ENCODE measurements at regions not wholly inside any gene's neighbourhood (a gene's known extent, or its start where the extent isn't known, plus 50 kb on each side); places are given as distances from the start of the nearest gene placed in this dataset.

GRCh38 chr1:22290157-22290556 is 147.3 kb upstream of the WNT4 start:
- Histone ChIP-seq H3K4me3 (ENCODE audit: low read length in 3 of 3) (no peak overlapping the region), H3K27me3 (ENCODE audit: control insufficient read depth in 3 of 3, insufficient read depth in 3 of 3, low read length in 3 of 3) (peaks cover 7 to 22% (median 16%) of the 10 kb centered on the region in 3 donors), H3K4me1 (ENCODE audit: control insufficient read depth in 3 of 3, insufficient read depth in 3 of 3, low read length in 3 of 3) (no peaks in the 10 kb centered on the region), H3K9ac (ENCODE audit: low read depth in 1 of 3, low read length in 3 of 3) (no peak overlapping the region), H3K36me3 (ENCODE audit: control insufficient read depth in 3 of 3, insufficient read depth in 3 of 3, low read length in 3 of 3) (no peaks in the 10 kb centered on the region), H3K27ac (ENCODE audit: low read depth, low read length) (no peak overlapping the region), H3K9me3 (ENCODE audit: control insufficient read depth in 3 of 3, low read length in 3 of 3) (no peaks in the 10 kb centered on the region)

- no peak overlapping the region for H3K4me3 ChIP-seq (ENCODE audit: low read length in 3 of 3)
- H3K27ac ChIP-seq (ENCODE audit: low read depth, low read length), result no peak overlapping the region
- no peaks in the 10 kb centered on the region for H3K36me3 ChIP-seq (ENCODE audit: control insufficient read depth in 3 of 3, insufficient read depth in 3 of 3, low read length in 3 of 3)
- peaks cover 7 to 25% (median 17%) of the 10 kb centered on the region in 3 donors for H3K27me3 ChIP-seq (ENCODE audit: control insufficient read depth in 3 of 3, insufficient read depth in 3 of 3, low read length in 3 of 3)
- H3K9me3 ChIP-seq (ENCODE audit: control insufficient read depth in 3 of 3, low read length in 3 of 3), result no peaks in the 10 kb centered on the region
- H3K4me1 ChIP-seq (ENCODE audit: control insufficient read depth in 3 of 3, insufficient read depth in 3 of 3, low read length in 3 of 3), result no peaks in the 10 kb centered on the region
- no peak overlapping the region for H3K9ac ChIP-seq (ENCODE audit: low read depth in 1 of 3, low read length in 3 of 3)
Observed at GRCh38 chr1:22290611-22291010, 147.7 kb upstream of the WNT4 start.

DNA sequence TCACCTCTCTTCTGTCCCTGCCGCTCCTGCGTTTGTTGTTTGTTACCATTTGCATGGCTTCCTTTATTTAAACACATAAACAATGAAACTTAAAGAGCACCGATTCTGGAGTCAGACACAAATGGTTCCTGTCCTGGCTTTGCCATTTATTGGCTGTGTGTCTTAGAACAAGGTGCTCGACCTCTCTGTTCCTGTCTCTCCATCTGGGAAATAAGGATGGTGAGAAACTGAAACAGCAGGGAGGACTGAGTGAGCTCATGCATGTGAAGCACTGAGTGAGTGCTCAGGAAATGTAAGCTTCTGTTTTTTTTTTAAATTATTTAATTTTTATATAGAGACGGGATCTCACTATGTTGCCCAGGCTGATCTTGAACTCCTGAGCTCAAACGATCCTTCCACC is 148.2 kb upstream of the WNT4 start:
- Histone ChIP-seq H3K4me3 (ENCODE audit: low read length in 3 of 3) (no peak overlapping the region), H3K27me3 (ENCODE audit: control insufficient read depth in 3 of 3, insufficient read depth in 3 of 3, low read length in 3 of 3) (peaks cover 7 to 28% (median 22%) of the 10 kb centered on the region in 3 donors), H3K4me1 (ENCODE audit: control insufficient read depth in 3 of 3, insufficient read depth in 3 of 3, low read length in 3 of 3) (no peaks in the 10 kb centered on the region), H3K9me3 (ENCODE audit: control insufficient read depth in 3 of 3, low read length in 3 of 3) (no peaks in the 10 kb centered on the region), H3K36me3 (ENCODE audit: control insufficient read depth in 3 of 3, insufficient read depth in 3 of 3, low read length in 3 of 3) (no peaks in the 10 kb centered on the region), H3K27ac (ENCODE audit: low read depth, low read length) (no peak overlapping the region), H3K9ac (ENCODE audit: low read depth in 1 of 3, low read length in 3 of 3) (no peak overlapping the region)

DNA sequence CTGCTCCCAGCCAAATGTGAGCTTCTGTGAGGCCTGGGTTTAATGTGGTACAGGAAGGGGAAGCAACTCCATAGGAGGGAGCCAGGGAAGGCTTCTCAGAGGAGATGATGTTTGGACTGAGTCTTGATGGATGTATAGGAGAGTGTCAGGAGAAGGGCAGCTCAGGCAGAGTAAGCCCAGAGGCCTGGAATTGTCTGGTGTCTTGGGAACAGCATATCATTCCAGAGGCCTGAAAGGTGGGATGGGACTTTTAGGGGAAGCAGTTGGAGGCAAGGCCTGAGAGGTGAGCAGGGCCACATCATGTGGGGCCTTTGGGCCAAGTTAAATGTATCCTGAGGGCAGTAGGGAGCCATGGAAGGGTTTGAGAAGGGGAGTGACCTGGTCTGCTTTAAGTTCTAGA is 148.6 kb upstream of the WNT4 start:
- H3K9ac ChIP-seq (ENCODE audit: low read depth in 1 of 3, low read length in 3 of 3), result no peak overlapping the region
- H3K27ac ChIP-seq (ENCODE audit: low read depth, low read length), result no peak overlapping the region
- H3K36me3 ChIP-seq (ENCODE audit: control insufficient read depth in 3 of 3, insufficient read depth in 3 of 3, low read length in 3 of 3), result no peaks in the 10 kb centered on the region
- no peaks in the 10 kb centered on the region for H3K4me1 ChIP-seq (ENCODE audit: control insufficient read depth in 3 of 3, insufficient read depth in 3 of 3, low read length in 3 of 3)
- peaks cover 11 to 28% (median 25%) of the 10 kb centered on the region in 3 donors for H3K27me3 ChIP-seq (ENCODE audit: control insufficient read depth in 3 of 3, insufficient read depth in 3 of 3, low read length in 3 of 3)
- H3K4me3 ChIP-seq (ENCODE audit: low read length in 3 of 3), result no peak overlapping the region
- H3K9me3 ChIP-seq (ENCODE audit: control insufficient read depth in 3 of 3, low read length in 3 of 3), result no peaks in the 10 kb centered on the region

DNA sequence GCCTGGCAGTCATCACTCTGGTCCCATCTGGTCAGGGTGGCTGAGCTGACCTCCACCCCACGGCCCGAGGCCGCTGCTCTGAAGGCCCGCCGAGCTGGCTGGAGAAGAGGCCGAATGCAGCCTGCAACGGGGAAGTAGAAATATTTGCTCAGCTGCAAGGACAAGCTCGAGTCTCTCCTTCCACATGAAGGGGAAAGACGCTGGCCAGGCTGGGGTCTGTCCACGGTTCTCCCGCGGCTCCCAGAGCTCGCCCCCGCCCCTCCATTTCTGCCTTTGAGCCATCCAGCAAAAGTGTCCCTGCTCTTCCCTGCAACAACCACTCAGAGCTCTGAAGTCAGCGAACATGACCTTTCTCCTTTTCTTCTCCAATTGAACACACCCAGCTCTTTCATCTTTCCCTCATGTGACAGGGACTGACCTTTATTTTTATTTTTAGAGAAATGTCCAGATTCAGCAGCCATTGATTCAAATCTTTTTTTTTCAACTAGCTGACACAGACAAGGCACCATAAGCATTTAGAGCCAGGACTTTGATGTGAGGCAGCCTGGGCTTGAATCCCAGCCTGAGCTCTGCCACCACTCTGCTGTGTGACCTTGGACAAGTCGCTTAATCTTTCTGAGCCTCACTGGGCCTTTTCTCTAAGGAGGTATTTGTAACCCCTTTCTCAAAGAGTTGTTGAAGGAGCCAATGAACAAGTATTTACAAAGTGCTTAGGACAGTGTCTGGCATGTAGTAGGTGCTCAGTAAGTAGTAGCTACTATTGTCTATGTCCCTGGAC is 149.3 kb upstream of the WNT4 start:
- Histone ChIP-seq H3K4me1 (ENCODE audit: control insufficient read depth in 3 of 3, insufficient read depth in 3 of 3, low read length in 3 of 3) (no peaks in the 10 kb centered on the region), H3K27me3 (ENCODE audit: control insufficient read depth in 3 of 3, insufficient read depth in 3 of 3, low read length in 3 of 3) (peaks cover 18 to 35% (median 30%) of the 10 kb centered on the region in 3 donors), H3K9me3 (ENCODE audit: control insufficient read depth in 3 of 3, low read length in 3 of 3) (no peaks in the 10 kb centered on the region), H3K9ac (ENCODE audit: low read depth in 1 of 3, low read length in 3 of 3) (no peak overlapping the region), H3K4me3 (ENCODE audit: low read length in 3 of 3) (no peak overlapping the region), H3K36me3 (ENCODE audit: control insufficient read depth in 3 of 3, insufficient read depth in 3 of 3, low read length in 3 of 3) (no peaks in the 10 kb centered on the region), H3K27ac (ENCODE audit: low read depth, low read length) (no peak overlapping the region)

DNA sequence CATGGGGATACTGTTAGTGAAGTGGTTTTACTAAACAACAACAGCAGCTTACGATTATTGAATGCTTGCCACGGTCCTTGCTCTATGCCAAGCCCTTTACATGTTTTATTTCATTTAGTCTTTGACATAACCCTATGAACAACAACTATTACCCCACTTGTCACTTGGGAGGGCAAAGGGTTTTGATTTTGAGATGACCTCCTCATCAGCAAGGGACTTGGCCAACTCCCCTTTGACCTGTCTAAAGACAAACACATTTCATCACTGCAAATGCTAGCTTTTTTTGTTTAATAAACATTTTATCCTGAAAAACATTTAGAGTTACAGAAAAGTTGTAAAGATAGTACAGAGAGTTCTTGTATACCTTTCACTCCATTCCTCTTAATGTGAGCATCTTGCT is 152.5 kb upstream of the WNT4 start:
- H3K27me3 ChIP-seq (ENCODE audit: control insufficient read depth in 3 of 3, insufficient read depth in 3 of 3, low read length in 3 of 3), result peaks cover 24 to 38% (median 33%) of the 10 kb centered on the region in 3 donors
- H3K4me3 ChIP-seq (ENCODE audit: low read length in 3 of 3), result no peak overlapping the region
- H3K36me3 ChIP-seq (ENCODE audit: control insufficient read depth in 3 of 3, insufficient read depth in 3 of 3, low read length in 3 of 3), result no peaks in the 10 kb centered on the region
- no peaks in the 10 kb centered on the region for H3K4me1 ChIP-seq (ENCODE audit: control insufficient read depth in 3 of 3, insufficient read depth in 3 of 3, low read length in 3 of 3)
- no peak overlapping the region for H3K9ac ChIP-seq (ENCODE audit: low read depth in 1 of 3, low read length in 3 of 3)
- H3K27ac ChIP-seq (ENCODE audit: low read depth, low read length), result no peak overlapping the region
- H3K9me3 ChIP-seq (ENCODE audit: control insufficient read depth in 3 of 3, low read length in 3 of 3), result no peaks in the 10 kb centered on the region

DNA sequence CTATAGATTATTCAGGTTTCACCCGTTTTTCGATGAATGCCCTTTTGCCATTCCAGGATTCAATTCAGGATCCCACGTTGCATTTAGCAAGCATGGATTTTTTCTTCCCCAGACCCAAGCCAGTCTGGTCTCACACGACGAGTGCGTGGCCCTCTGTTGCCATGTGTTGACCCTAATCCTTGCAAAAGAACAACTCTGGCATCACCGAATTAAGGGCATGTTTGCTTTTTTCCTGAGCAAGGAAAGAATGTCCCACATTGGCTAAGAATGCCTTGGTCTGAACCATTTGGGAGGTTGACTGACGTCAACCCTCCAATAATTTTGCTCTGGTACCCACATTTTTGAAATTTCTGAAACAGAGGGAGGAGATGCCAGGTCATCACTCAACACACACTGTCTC is 153.0 kb upstream of the WNT4 start:
- no peak overlapping the region for H3K27ac ChIP-seq (ENCODE audit: low read depth, low read length)
- no peak overlapping the region for H3K4me3 ChIP-seq (ENCODE audit: low read length in 3 of 3)
- H3K9me3 ChIP-seq (ENCODE audit: control insufficient read depth in 3 of 3, low read length in 3 of 3), result no peaks in the 10 kb centered on the region
- peaks cover 24 to 38% (median 33%) of the 10 kb centered on the region in 3 donors for H3K27me3 ChIP-seq (ENCODE audit: control insufficient read depth in 3 of 3, insufficient read depth in 3 of 3, low read length in 3 of 3)
- no peaks in the 10 kb centered on the region for H3K4me1 ChIP-seq (ENCODE audit: control insufficient read depth in 3 of 3, insufficient read depth in 3 of 3, low read length in 3 of 3)
- H3K9ac ChIP-seq (ENCODE audit: low read depth in 1 of 3, low read length in 3 of 3), result no peak overlapping the region
- H3K36me3 ChIP-seq (ENCODE audit: control insufficient read depth in 3 of 3, insufficient read depth in 3 of 3, low read length in 3 of 3), result no peaks in the 10 kb centered on the region

DNA sequence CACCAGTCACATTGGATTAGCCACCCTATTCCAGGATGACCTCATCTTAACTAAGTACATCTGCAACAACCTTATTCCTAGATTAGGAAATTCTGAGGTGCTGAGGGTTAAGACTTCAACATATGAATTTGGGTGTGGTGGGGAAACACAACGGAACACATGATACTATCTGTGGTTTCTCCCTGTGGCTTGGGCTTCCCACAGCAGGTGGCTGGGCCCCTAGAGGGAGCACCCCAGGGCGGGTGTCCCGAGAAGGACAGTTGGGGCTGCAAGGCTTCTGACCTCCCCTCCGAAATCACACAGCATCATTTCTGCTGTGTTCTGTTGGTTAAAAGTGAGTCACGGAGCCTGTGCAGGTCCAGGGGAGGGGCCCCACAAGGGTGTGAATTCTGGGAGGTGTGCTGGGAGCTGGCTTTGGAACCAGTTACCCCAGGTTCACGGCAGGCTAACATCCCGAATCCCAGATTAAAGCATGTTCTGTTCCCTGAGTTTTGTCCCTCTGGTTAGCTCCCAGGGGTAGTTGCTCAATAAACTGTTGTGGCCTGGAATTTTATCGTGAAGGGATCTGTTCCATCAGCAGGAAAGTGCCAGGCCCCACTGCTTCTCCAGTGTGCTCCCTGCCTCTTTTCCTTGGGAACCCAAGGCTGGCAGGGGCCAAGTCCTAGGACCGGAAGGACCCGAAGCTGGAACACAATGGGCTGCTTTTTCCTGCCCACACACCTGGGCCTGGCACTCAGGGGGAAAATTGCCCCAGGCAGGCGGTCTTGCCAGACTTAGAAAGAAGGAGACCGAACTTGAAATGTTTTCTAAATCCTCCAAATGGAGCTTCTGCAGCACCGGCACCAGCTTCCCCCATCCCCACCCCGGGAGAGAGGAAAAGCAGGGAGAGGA is 154.0 kb upstream of the WNT4 start:
- H3K36me3 ChIP-seq (ENCODE audit: control insufficient read depth in 3 of 3, insufficient read depth in 3 of 3, low read length in 3 of 3), result no peaks in the 10 kb centered on the region
- no peak overlapping the region for H3K9ac ChIP-seq (ENCODE audit: low read depth in 1 of 3, low read length in 3 of 3)
- no peaks in the 10 kb centered on the region for H3K4me1 ChIP-seq (ENCODE audit: control insufficient read depth in 3 of 3, insufficient read depth in 3 of 3, low read length in 3 of 3)
- no peak overlapping the region for H3K27ac ChIP-seq (ENCODE audit: low read depth, low read length)
- H3K9me3 ChIP-seq (ENCODE audit: control insufficient read depth in 3 of 3, low read length in 3 of 3), result no peaks in the 10 kb centered on the region
- no peak overlapping the region for H3K4me3 ChIP-seq (ENCODE audit: low read length in 3 of 3)
- H3K27me3 ChIP-seq (ENCODE audit: control insufficient read depth in 3 of 3, insufficient read depth in 3 of 3, low read length in 3 of 3), result peaks cover 24 to 33% (median 28%) of the 10 kb centered on the region in 3 donors

GRCh38 chr1:22297999-22298398 is 153.7 kb upstream of the ZBTB40 start:
- Histone ChIP-seq H3K27me3 (ENCODE audit: control insufficient read depth in 3 of 3, insufficient read depth in 3 of 3, low read length in 3 of 3) (peaks cover 24 to 29% (median 25%) of the 10 kb centered on the region in 3 donors), H3K9me3 (ENCODE audit: control insufficient read depth in 3 of 3, low read length in 3 of 3) (no peaks in the 10 kb centered on the region), H3K27ac (ENCODE audit: low read depth, low read length) (no peak overlapping the region), H3K4me3 (ENCODE audit: low read length in 3 of 3) (no peak overlapping the region), H3K36me3 (ENCODE audit: control insufficient read depth in 3 of 3, insufficient read depth in 3 of 3, low read length in 3 of 3) (no peaks in the 10 kb centered on the region), H3K9ac (ENCODE audit: low read depth in 1 of 3, low read length in 3 of 3) (no peak overlapping the region), H3K4me1 (ENCODE audit: control insufficient read depth in 3 of 3, insufficient read depth in 3 of 3, low read length in 3 of 3) (no peaks in the 10 kb centered on the region)

GRCh38 chr1:22303816-22304215 is 147.8 kb upstream of the ZBTB40 start:
- Histone ChIP-seq H3K27me3 (ENCODE audit: control insufficient read depth in 3 of 3, insufficient read depth in 3 of 3, low read length in 3 of 3) (peaks cover 0 to 4% (median 0%) of the 10 kb centered on the region in 3 donors), H3K36me3 (ENCODE audit: control insufficient read depth in 3 of 3, insufficient read depth in 3 of 3, low read length in 3 of 3) (no peaks in the 10 kb centered on the region), H3K9me3 (ENCODE audit: control insufficient read depth in 3 of 3, low read length in 3 of 3) (no peaks in the 10 kb centered on the region), H3K4me1 (ENCODE audit: control insufficient read depth in 3 of 3, insufficient read depth in 3 of 3, low read length in 3 of 3) (no peaks in the 10 kb centered on the region), H3K27ac (ENCODE audit: low read depth, low read length) (no peak overlapping the region), H3K9ac (ENCODE audit: low read depth in 1 of 3, low read length in 3 of 3) (no peak overlapping the region), H3K4me3 (ENCODE audit: low read length in 3 of 3) (no peak overlapping the region)
